ENCODE measurements at regions not wholly inside any gene's neighbourhood (a gene's known extent, or its start where the extent isn't known, plus 50 kb on each side); places are given as distances from the start of the nearest gene placed in this dataset.

GRCh38 chr5:60136841-60137240, 243.3 kb upstream of the PDE4D start:
- TF ChIP-seq CTCF (IDR thresholded peaks at IDR 0.05; ENCODE audit: borderline replicate concordance, insufficient read depth, low read depth, low read length) = no peak
- H3K4me3 ChIP-seq (ENCODE audit: low read depth, low read length) = no peak overlapping the region

- no peak for TF ChIP-seq CTCF (IDR thresholded peaks at IDR 0.05; ENCODE audit: borderline replicate concordance, insufficient read depth, low read depth, low read length)
- no peak overlapping the region for H3K4me3 ChIP-seq (ENCODE audit: low read depth, low read length)
Observed at GRCh38 chr5:60131504-60131903, 238.0 kb upstream of the PDE4D start.

- no peak for TF ChIP-seq CTCF (IDR thresholded peaks at IDR 0.05; ENCODE audit: borderline replicate concordance, insufficient read depth, low read depth, low read length)
- H3K4me3 ChIP-seq (ENCODE audit: low read depth, low read length) = no peak overlapping the region
Observed at GRCh38 chr5:60125636-60126035, 232.1 kb upstream of the PDE4D start.

GRCh38 chr5:60102961-60103693, 209.6 kb upstream of the PDE4D start:
- TF ChIP-seq CTCF (IDR thresholded peaks at IDR 0.05; ENCODE audit: borderline replicate concordance, insufficient read depth, low read depth, low read length) = no peak
- H3K4me3 ChIP-seq (ENCODE audit: low read depth, low read length) = no peak overlapping the region

- no peak for TF ChIP-seq CTCF (IDR thresholded peaks at IDR 0.05; ENCODE audit: borderline replicate concordance, insufficient read depth, low read depth, low read length)
Observed at GRCh38 chr5:60101573-60101972, 208.0 kb upstream of the PDE4D start.

GRCh38 chr5:60092671-60093422, 199.3 kb upstream of the PDE4D start:
- H3K4me3 ChIP-seq (ENCODE audit: low read depth, low read length) = no peak overlapping the region
- TF ChIP-seq CTCF (IDR thresholded peaks at IDR 0.05; ENCODE audit: borderline replicate concordance, insufficient read depth, low read depth, low read length) = no peak

More at GRCh38 chr5:60101573-60101972, 208.0 kb upstream of the PDE4D start:
- H3K4me3 ChIP-seq (ENCODE audit: low read depth, low read length) = no peak overlapping the region

- no peak overlapping the region for H3K4me3 ChIP-seq (ENCODE audit: low read depth, low read length)
- no peak for TF ChIP-seq CTCF (IDR thresholded peaks at IDR 0.05; ENCODE audit: borderline replicate concordance, insufficient read depth, low read depth, low read length)
Observed at GRCh38 chr5:60086583-60086982, 193.1 kb upstream of the PDE4D start.

All from GM12875 (cell line).